OCI-LY3 (cell line): ENCODE measurements at regions not wholly inside any gene's neighbourhood (a gene's known extent, or its start where the extent isn't known, plus 50 kb on each side); places are given as distances from the start of the nearest gene placed in this dataset.

Experiments
- EZH2phosphoT487 ChIP-seq: fragments of 200-600 bp; shearing (Covaris generic); IDR thresholded peaks from 2 replicates; pipeline ENCODE4 v1.6.1; 2018; ENCODE audit warnings: antibody characterized with exemption, mixed run types, low read depth
- TF ChIP-seq, protein P1 (sequence below): fragments of 200-600, 300-600 bp; sonication (generic); IDR thresholded peaks from 2 replicates; pipeline ENCODE4 v1.5.1; 2014; ENCODE audit warnings: antibody characterized with exemption, low read length, low read depth

DNA sequence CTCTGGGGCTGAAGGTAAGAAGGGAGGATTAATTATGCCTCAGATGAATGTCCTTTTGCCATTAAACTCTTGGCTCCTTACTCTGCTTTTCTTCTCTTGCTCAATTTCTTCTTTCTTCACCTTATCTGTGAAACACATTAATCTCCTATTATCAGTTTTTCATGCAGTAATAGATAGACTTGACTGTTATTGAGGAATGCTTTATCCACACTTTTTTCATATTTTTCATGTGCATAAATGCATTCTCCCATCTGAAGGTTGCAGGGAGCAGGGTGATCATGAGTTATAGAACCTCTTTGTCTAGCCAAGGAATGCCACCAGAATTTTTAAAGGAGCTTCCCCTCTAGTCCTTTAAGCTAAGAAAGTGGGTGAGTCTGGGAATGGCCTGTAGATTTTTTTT lies 66.4 kb upstream of the CD180 start:
- no peak for TF ChIP-seq EZH2phosphoT487
- TF ChIP-seq, protein P1, sequence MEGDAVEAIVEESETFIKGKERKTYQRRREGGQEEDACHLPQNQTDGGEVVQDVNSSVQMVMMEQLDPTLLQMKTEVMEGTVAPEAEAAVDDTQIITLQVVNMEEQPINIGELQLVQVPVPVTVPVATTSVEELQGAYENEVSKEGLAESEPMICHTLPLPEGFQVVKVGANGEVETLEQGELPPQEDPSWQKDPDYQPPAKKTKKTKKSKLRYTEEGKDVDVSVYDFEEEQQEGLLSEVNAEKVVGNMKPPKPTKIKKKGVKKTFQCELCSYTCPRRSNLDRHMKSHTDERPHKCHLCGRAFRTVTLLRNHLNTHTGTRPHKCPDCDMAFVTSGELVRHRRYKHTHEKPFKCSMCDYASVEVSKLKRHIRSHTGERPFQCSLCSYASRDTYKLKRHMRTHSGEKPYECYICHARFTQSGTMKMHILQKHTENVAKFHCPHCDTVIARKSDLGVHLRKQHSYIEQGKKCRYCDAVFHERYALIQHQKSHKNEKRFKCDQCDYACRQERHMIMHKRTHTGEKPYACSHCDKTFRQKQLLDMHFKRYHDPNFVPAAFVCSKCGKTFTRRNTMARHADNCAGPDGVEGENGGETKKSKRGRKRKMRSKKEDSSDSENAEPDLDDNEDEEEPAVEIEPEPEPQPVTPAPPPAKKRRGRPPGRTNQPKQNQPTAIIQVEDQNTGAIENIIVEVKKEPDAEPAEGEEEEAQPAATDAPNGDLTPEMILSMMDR = no peak
